AG04450 (cell line): ENCODE measurements at regions not wholly inside any gene's neighbourhood (a gene's known extent, or its start where the extent isn't known, plus 50 kb on each side); places are given as distances from the start of the nearest gene placed in this dataset.

ENCODE experiments used
- CTCF ChIA-PET: fragments of 300-600, 350-600 bp; formaldehyde crosslinking; extraction: SDS; loops from one replicate; lab custom pipeline; 2022; ENCODE audit warnings: antibody characterized with exemption, inconsistent platforms; lab: Charles Lee
- POLR2A ChIA-PET: fragments of 350-600 bp; formaldehyde crosslinking; extraction: SDS; loops from one replicate; lab custom pipeline; 2021; ENCODE audit warnings: antibody characterized with exemption, inconsistent platforms; lab: Yijun Ruan, JAX
- DNase-seq: peaks from one replicate; pipeline ENCODE4 v3.0.0-alpha.2; 2011; ENCODE audit warnings: low read depth, low spot score
- H3K27ac ChIP-seq: one replicate; pipeline ENCODE4 v1.5.1; 2012; ENCODE audit warnings: low read depth, low read length, control low read depth
- H3K27me3 ChIP-seq: one replicate; pipeline ENCODE4 v1.6.0; 2012; ENCODE audit warnings: low read length; ENCODE audit not compliant: control insufficient read depth, insufficient read depth
- H3K4me3 ChIP-seq: 2 replicates; pipeline ENCODE4 v1.5.1; 2011; ENCODE audit warnings: mild to moderate bottlenecking, low read depth, low read length, control low read depth
- H3K9me3 ChIP-seq: 2 replicates; pipeline ENCODE4 v1.5.1; 2012; ENCODE audit warnings: low read length; ENCODE audit not compliant: control insufficient read depth, insufficient read depth
- TF ChIP-seq, protein P1 (sequence below): IDR thresholded peaks from 2 replicates; pipeline ENCODE4 v1.5.1; 2011; ENCODE audit warnings: low read depth, low read length, control low read depth, inconsistent platforms

DNA sequence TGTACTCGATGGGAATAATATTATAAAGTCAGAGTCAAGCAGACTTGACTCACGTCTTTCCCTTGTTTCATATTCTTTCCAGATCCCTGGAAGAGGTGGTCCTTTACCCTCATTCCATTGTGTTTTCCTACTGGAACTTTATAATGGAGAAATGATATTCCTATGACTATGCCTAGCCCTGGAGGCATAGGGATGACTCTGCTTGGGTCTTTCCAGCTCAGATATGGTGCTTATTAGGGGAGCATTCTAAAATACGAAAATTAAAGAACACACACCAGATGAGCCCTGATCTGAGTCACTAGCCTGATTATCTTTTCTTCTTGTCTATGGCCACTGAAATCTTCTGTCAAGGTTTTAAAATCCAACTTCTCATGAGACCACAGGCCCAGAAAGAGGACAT lies 231.4 kb downstream of the ANKRD50 start:
- Histone ChIP-seq H3K27me3 (no peaks in the 10 kb centered on the region), H3K27ac (no peak overlapping the region), H3K9me3 (no peaks in the 10 kb centered on the region), H3K4me3 (no peak overlapping the region)
- POLR2A ChIA-PET, result no interaction called here
- no peak for DNase-seq
- TF ChIP-seq, protein P1, sequence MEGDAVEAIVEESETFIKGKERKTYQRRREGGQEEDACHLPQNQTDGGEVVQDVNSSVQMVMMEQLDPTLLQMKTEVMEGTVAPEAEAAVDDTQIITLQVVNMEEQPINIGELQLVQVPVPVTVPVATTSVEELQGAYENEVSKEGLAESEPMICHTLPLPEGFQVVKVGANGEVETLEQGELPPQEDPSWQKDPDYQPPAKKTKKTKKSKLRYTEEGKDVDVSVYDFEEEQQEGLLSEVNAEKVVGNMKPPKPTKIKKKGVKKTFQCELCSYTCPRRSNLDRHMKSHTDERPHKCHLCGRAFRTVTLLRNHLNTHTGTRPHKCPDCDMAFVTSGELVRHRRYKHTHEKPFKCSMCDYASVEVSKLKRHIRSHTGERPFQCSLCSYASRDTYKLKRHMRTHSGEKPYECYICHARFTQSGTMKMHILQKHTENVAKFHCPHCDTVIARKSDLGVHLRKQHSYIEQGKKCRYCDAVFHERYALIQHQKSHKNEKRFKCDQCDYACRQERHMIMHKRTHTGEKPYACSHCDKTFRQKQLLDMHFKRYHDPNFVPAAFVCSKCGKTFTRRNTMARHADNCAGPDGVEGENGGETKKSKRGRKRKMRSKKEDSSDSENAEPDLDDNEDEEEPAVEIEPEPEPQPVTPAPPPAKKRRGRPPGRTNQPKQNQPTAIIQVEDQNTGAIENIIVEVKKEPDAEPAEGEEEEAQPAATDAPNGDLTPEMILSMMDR, result no peak
- CTCF ChIA-PET, result no interaction called here

DNA sequence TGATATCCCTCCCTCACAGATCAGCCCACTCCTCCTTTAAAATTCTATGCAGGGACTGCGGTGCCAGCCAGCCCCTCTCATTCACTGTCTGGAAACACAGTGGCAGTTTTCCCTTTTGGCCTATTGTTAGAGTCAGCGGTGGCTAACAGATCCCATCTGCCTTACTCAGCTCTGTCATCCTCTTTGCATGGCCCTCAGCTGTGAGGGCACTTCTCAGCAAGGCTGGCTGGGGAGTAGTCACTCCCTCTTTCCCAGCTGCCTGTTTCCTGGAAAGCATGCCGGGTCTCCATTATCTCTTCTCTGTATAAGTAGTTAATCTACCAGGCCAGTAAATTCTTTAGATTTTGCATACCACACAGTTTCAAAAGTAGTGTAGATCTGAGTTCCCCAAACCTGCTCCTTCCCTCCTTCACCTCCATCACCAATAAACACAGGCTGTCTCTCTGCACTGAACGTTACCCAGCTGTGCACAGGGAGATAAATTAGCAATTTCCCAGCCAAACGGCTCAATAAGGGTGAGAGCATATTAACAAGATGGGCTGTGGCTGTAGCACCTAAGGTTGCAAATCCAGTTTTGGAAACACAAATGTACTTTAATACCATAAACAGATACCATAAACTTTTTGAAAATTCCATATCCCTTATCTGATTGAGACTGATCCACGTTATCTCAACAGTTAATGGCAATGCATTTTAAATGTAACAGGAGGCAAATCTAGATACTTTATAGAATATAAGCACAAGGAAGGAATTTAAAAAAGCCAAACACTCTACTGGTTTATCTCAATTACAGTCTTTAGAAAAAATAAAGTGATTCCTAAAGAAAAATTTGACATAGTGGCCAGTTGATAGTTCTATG lies 229.3 kb downstream of the ANKRD50 start:
- H3K9me3 ChIP-seq, result no peaks in the 10 kb centered on the region
- no peak overlapping the region for H3K27ac ChIP-seq
- DNase-seq, result no peak
- ChIA-PET CTCF (no interaction called here), POLR2A (no interaction called here)
- no peak overlapping the region for H3K4me3 ChIP-seq
- no peaks in the 10 kb centered on the region for H3K27me3 ChIP-seq
- TF ChIP-seq, protein P1, result no peak

DNA sequence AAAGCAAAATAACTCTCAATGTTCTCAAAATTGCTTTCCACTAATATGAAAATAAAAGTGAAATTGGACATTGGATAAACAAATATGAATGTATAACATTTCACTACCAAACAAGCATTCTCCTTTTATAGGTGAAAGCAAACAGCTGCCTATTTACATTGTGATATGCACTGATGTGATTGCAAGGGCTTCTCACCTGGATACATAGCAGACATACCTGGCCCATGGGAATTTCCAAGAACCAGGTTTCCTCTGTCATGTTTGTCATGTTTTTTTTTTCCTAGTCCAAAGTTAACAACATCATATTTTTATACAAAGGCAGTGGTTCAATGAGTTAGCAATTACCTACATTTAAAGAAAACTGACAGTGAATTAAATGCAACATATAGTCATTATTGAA lies 228.5 kb downstream of the ANKRD50 start:
- ChIA-PET CTCF (no interaction called here), POLR2A (no interaction called here)
- DNase-seq, result no peak
- H3K27ac ChIP-seq, result no peak overlapping the region
- no peak overlapping the region for H3K4me3 ChIP-seq
- no peaks in the 10 kb centered on the region for H3K27me3 ChIP-seq
- no peaks in the 10 kb centered on the region for H3K9me3 ChIP-seq
- TF ChIP-seq, protein P1, result no peak

DNA sequence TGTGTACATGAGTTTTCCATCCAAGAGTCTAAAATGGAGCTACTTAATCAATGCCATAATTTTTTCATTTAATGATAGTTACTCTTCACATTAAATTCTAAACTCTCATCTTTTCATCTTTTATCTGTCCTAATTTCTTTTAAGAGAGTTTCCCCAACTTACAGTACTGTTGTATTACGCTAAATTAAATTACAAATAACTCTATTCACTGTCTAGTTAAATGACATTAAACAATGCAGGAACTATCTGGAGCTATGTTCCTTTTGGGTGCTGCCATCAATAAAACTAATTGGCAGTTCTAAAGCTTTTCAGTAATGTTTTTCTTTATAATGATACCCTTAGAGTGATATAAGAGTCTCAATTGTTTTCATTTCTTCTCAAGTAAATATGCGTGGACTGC lies 227.6 kb downstream of the ANKRD50 start:
- TF ChIP-seq, protein P1, result no peak
- ChIA-PET CTCF (no interaction called here), POLR2A (no interaction called here)
- H3K9me3 ChIP-seq, result no peaks in the 10 kb centered on the region
- no peak for DNase-seq
- no peak overlapping the region for H3K27ac ChIP-seq
- no peaks in the 10 kb centered on the region for H3K27me3 ChIP-seq
- no peak overlapping the region for H3K4me3 ChIP-seq

DNA sequence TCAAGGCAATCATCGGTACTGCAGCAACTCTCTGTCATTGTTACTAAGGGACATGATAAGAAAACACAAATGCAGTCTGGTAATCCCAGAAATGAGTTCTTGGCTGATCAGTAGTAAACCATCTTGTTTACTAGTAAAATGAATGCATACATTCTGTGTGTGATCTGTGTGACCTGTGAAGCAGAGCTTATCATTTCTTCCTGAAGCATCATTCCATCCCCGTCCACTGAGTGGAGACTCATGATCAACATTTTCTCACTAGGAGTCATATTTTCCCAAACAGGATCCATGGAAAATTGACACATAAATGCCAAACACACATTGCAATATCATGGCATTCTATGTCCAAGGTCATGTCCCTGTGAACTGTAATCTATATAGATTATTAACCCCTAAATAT lies 226.1 kb downstream of the ANKRD50 start:
- H3K4me3 ChIP-seq, result no peak overlapping the region
- no peaks in the 10 kb centered on the region for H3K27me3 ChIP-seq
- DNase-seq, result no peak
- ChIA-PET CTCF (no interaction called here), POLR2A (no interaction called here)
- H3K9me3 ChIP-seq, result no peaks in the 10 kb centered on the region
- TF ChIP-seq, protein P1, result no peak
- H3K27ac ChIP-seq, result no peak overlapping the region
